Stomach (tissue), 4 donors: ENCODE measurements at regions not wholly inside any gene's neighbourhood (a gene's known extent, or its start where the extent isn't known, plus 50 kb on each side); places are given as distances from the start of the nearest gene placed in this dataset.

ENCODE experiments used
- CTCF ChIP-seq, 7 experiments: fragments of 450-650 bp in 4 of 7; fragments of 200-600 bp in 3 of 7; sonication (generic) in 3 of 7; IDR thresholded peaks; one replicate each; pipeline ENCODE4 v1.5.1; 2016 to 2019; ENCODE audit warnings: antibody characterized with exemption in 7 of 7, control low read depth in 2 of 7, mild to moderate bottlenecking in 1 of 7
- POLR2A ChIP-seq, 4 donors: fragments of 450-650 bp; IDR thresholded peaks; one replicate each; pipeline ENCODE4 v1.6.1; 2016; ENCODE audit warnings: antibody characterized with exemption in 4 of 4, control low read depth in 2 of 4, mild to moderate bottlenecking in 1 of 4, moderate library complexity in 1 of 4

- TF ChIP-seq POLR2A (IDR thresholded peaks at IDR 0.05) (no peak), CTCF (IDR thresholded peaks at IDR 0.05) (no peak)
These were observed 369.1 kb downstream of the JRKL start for GRCh38 chr11:96758957-96759356.
